Ascending aorta (tissue), 2 donors: ENCODE measurements at regions not wholly inside any gene's neighbourhood (a gene's known extent, or its start where the extent isn't known, plus 50 kb on each side); places are given as distances from the start of the nearest gene placed in this dataset.

Source experiments
- DNase-seq, 2 donors: peaks; one replicate each; pipeline ENCODE4 v3.0.0-alpha.2; 2019; ENCODE audit warnings: low spot score in 2 of 2
- H3K27ac ChIP-seq, 2 donors: fragments of 200-600 bp; sonication (generic); one replicate each; pipeline ENCODE4 v1.5.1; 2016 to 2017; ENCODE audit warnings: mild to moderate bottlenecking in 1 of 2
- H3K27me3 ChIP-seq: fragments of 200-600 bp; sonication (generic); one replicate; pipeline ENCODE4 v1.5.1; 2017
- H3K36me3 ChIP-seq, 2 donors: fragments of 200-600 bp; sonication (generic); one replicate each; pipeline ENCODE4 v1.5.1; 2016
- H3K4me1 ChIP-seq, 2 donors: fragments of 200-600 bp; sonication (generic); one replicate each; pipeline ENCODE4 v1.5.1; 2016 to 2017; ENCODE audit warnings: mild to moderate bottlenecking in 1 of 2
- H3K4me3 ChIP-seq, 2 donors: fragments of 200-600 bp; sonication (generic); one replicate each; pipeline ENCODE4 v1.5.1; 2016 to 2017; ENCODE audit warnings: mild to moderate bottlenecking in 1 of 2
- H3K9me3 ChIP-seq, 2 donors: fragments of 200-600 bp; sonication (generic); one replicate each; pipeline ENCODE4 v1.5.1; 2016
- CTCF ChIP-seq, 3 experiments: fragments of 200-600 bp in 2 of 3; fragments of 450-650 bp in 1 of 3; sonication (generic) in 2 of 3; IDR thresholded peaks; one replicate each; pipeline ENCODE4 v1.5.1; 2016 to 2019; ENCODE audit warnings: antibody characterized with exemption in 3 of 3, mild to moderate bottlenecking in 1 of 3, moderate library complexity in 1 of 3
- intact Hi-C: fragments of 100-400 bp; cut with DNase I; formaldehyde crosslinking; loops from one replicate; pipeline ENCODE4 v1.15.1; 2023

GRCh38 chr2:10204326-10205161 lies 82.0 kb downstream of the RRM2 start:
- intact Hi-C loops = no loop called here
- TF ChIP-seq CTCF (IDR thresholded peaks at IDR 0.05) = no peak
- no peaks in the 10 kb centered on the region for H3K27me3 ChIP-seq
- DNase-seq = no peak
- no peaks in the 10 kb centered on the region for H3K4me1 ChIP-seq
- no peak overlapping the region for H3K27ac ChIP-seq
- no peaks in the 10 kb centered on the region for H3K36me3 ChIP-seq
- no peak overlapping the region for H3K4me3 ChIP-seq
- no peaks in the 10 kb centered on the region for H3K9me3 ChIP-seq

- no peak for TF ChIP-seq CTCF (IDR thresholded peaks at IDR 0.05)
- Histone ChIP-seq H3K9me3 (no peaks in the 10 kb centered on the region), H3K4me3 (no peak overlapping the region), H3K27me3 (no peaks in the 10 kb centered on the region), H3K27ac (no peak overlapping the region), H3K4me1 (no peaks in the 10 kb centered on the region), H3K36me3 (no peaks in the 10 kb centered on the region)
- no peak for DNase-seq
- intact Hi-C loops = no loop called here
Measured at GRCh38 chr2:10205162-10205475, 82.6 kb downstream of the RRM2 start.

GRCh38 chr2:10208736-10209135 lies 86.2 kb downstream of the RRM2 start:
- Histone ChIP-seq H3K36me3 (no peaks in the 10 kb centered on the region), H3K27ac (no peak overlapping the region), H3K27me3 (no peaks in the 10 kb centered on the region), H3K4me3 (no peak overlapping the region), H3K4me1 (no peaks in the 10 kb centered on the region), H3K9me3 (no peaks in the 10 kb centered on the region)
- intact Hi-C loops = no loop called here
- no peak for DNase-seq
- no peak for TF ChIP-seq CTCF (IDR thresholded peaks at IDR 0.05)

- intact Hi-C loops = no loop called here
- no peaks in the 10 kb centered on the region for H3K27me3 ChIP-seq
- H3K27ac ChIP-seq = no peak overlapping the region
- DNase-seq = no peak
- no peaks in the 10 kb centered on the region for H3K9me3 ChIP-seq
- TF ChIP-seq CTCF (IDR thresholded peaks at IDR 0.05) = no peak
- H3K36me3 ChIP-seq = no peaks in the 10 kb centered on the region
- no peaks in the 10 kb centered on the region for H3K4me1 ChIP-seq
- H3K4me3 ChIP-seq = no peak overlapping the region
Measured at GRCh38 chr2:10209406-10209935, 86.9 kb downstream of the RRM2 start.

GRCh38 chr2:10210336-10210735 lies 87.8 kb downstream of the RRM2 start:
- H3K27ac ChIP-seq = no peak overlapping the region
- TF ChIP-seq CTCF (IDR thresholded peaks at IDR 0.05) = no peak
- no peak for DNase-seq
- no peaks in the 10 kb centered on the region for H3K27me3 ChIP-seq
- H3K4me3 ChIP-seq = no peak overlapping the region
- no peaks in the 10 kb centered on the region for H3K9me3 ChIP-seq
- no peaks in the 10 kb centered on the region for H3K4me1 ChIP-seq
- intact Hi-C loops = no loop called here
- H3K36me3 ChIP-seq = no peaks in the 10 kb centered on the region
